Stomach (tissue), 4 donors: ENCODE measurements at regions not wholly inside any gene's neighbourhood (a gene's known extent, or its start where the extent isn't known, plus 50 kb on each side); places are given as distances from the start of the nearest gene placed in this dataset.

Source experiments
- CTCF ChIP-seq, 7 experiments: fragments of 450-650 bp in 4 of 7; fragments of 200-600 bp in 3 of 7; sonication (generic) in 3 of 7; IDR thresholded peaks; one replicate each; pipeline ENCODE4 v1.5.1; 2016 to 2019; ENCODE audit warnings: antibody characterized with exemption in 7 of 7, control low read depth in 2 of 7, mild to moderate bottlenecking in 1 of 7
- EP300 ChIP-seq: sonication (generic); formaldehyde crosslinking; IDR thresholded peaks from one replicate; pipeline ENCODE4 v1.6.1; 2017; ENCODE audit warnings: antibody characterized with exemption
- POLR2AphosphoS5 ChIP-seq, 3 donors: sonication (generic); formaldehyde crosslinking; IDR thresholded peaks; one replicate each; pipeline ENCODE4 v1.6.1; 2016; ENCODE audit warnings: antibody characterized with exemption in 3 of 3

- TF ChIP-seq CTCF (IDR thresholded peaks at IDR 0.05) (no peak), POLR2AphosphoS5 (IDR thresholded peaks at IDR 0.05) (no peak), EP300 (no peak)
These were observed 304.3 kb upstream of the SALL1 start for GRCh38 chr16:51455398-51455797.
